Uterus (tissue), 3 donors: ENCODE measurements at regions not wholly inside any gene's neighbourhood (a gene's known extent, or its start where the extent isn't known, plus 50 kb on each side); places are given as distances from the start of the nearest gene placed in this dataset.
"Not testable (repeated sequence)": the region's sequence is repeated elsewhere in the genome, so short reads cannot be mapped to it uniquely, and the experiment has no call there.

Experiments used
- DNase-seq, 2 donors: peaks; one replicate each; pipeline ENCODE4 v3.0.0-alpha.2; 2019 to 2020
- H3K27ac ChIP-seq, 2 donors: fragments of 200-600 bp; sonication (generic); 1 replicate in 1 of 2; 2 replicates in 1 of 2; pipeline ENCODE4 v1.5.1; 2016 to 2018
- H3K27me3 ChIP-seq, 2 donors: fragments of 200-600 bp; sonication (generic); one replicate each; pipeline ENCODE4 v1.5.1; 2018 to 2019; ENCODE audit warnings: control low read depth in 1 of 2
- H3K36me3 ChIP-seq, 2 donors: fragments of 200-600 bp; sonication (generic); one replicate each; pipeline ENCODE4 v1.5.1; 2019; ENCODE audit warnings: control low read depth in 1 of 2
- H3K4me1 ChIP-seq, 2 donors: fragments of 200-600 bp; sonication (generic); one replicate each; pipeline ENCODE4 v1.5.1; 2018 to 2019; ENCODE audit warnings: control low read depth in 1 of 2
- H3K4me3 ChIP-seq, 2 donors: fragments of 200-600 bp; sonication (generic); 1 replicate in 1 of 2; 2 replicates in 1 of 2; pipeline ENCODE4 v1.5.1; 2018 to 2019; ENCODE audit warnings: mild to moderate bottlenecking in 1 of 2
- H3K9me3 ChIP-seq, 2 donors: fragments of 200-600 bp; sonication (generic); one replicate each; pipeline ENCODE4 v1.5.1; 2019; ENCODE audit warnings: control low read depth in 1 of 2
- POLR2A ChIP-seq, 2 donors: fragments of 450-650 bp; IDR thresholded peaks; one replicate each; pipeline ENCODE4 v1.6.1; 2016; ENCODE audit warnings: antibody characterized with exemption in 2 of 2, mild to moderate bottlenecking in 1 of 2, moderate library complexity in 1 of 2
- intact Hi-C: fragments of 100-400 bp; cut with DNase I; formaldehyde crosslinking; loops from one replicate; pipeline ENCODE4 v1.15.1; 2023; ENCODE audit warnings: low total_unique reads
- TF ChIP-seq, protein P1 (sequence below), 4 experiments: fragments of 200-600 bp in 2 of 4; fragments of 450-650 bp in 2 of 4; sonication (generic) in 2 of 4; IDR thresholded peaks; one replicate each; pipeline ENCODE4 v1.5.1; 2016 to 2019; ENCODE audit warnings: antibody characterized with exemption in 4 of 4, mild to moderate bottlenecking in 2 of 4, moderate library complexity in 1 of 4
- donor health status: DM: yes; HTN: yes; CAD: no.

- no peak for TF ChIP-seq POLR2A (IDR thresholded peaks at IDR 0.05)
- TF ChIP-seq, protein P1, sequence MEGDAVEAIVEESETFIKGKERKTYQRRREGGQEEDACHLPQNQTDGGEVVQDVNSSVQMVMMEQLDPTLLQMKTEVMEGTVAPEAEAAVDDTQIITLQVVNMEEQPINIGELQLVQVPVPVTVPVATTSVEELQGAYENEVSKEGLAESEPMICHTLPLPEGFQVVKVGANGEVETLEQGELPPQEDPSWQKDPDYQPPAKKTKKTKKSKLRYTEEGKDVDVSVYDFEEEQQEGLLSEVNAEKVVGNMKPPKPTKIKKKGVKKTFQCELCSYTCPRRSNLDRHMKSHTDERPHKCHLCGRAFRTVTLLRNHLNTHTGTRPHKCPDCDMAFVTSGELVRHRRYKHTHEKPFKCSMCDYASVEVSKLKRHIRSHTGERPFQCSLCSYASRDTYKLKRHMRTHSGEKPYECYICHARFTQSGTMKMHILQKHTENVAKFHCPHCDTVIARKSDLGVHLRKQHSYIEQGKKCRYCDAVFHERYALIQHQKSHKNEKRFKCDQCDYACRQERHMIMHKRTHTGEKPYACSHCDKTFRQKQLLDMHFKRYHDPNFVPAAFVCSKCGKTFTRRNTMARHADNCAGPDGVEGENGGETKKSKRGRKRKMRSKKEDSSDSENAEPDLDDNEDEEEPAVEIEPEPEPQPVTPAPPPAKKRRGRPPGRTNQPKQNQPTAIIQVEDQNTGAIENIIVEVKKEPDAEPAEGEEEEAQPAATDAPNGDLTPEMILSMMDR (IDR thresholded peaks at IDR 0.05) = no peak
- Histone ChIP-seq H3K4me3 (no peak overlapping the region), H3K4me1 (no peaks in the 10 kb centered on the region), H3K36me3 (no peaks in the 10 kb centered on the region), H3K27ac (no peak overlapping the region), H3K27me3 (no peaks in the 10 kb centered on the region), H3K9me3 (no peaks in the 10 kb centered on the region)
- DNase-seq = no peak
- intact Hi-C loops = no loop called here
Observed at GRCh38 chr4:28010577-28011240, 1150.1 kb downstream of the STIM2 start.

DNA sequence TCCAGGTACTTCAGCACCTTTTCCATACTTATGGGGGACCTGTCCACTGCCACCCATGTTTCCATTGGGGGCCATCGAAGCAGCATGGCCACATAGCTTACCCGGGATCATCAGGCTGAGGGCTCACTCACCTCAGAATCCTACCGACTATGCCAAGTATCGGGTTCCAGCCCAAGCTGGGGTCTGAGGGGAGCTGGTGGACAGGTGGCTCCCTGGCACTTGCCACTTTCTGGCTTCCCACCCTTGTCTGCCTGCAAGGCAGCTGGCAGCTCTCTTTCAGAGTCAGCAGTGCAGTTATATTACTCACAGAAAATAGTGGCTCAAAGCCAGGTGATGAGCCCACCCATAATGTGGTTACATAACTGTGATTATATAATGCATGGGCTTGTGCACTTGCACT is 1153.8 kb downstream of the STIM2 start:
- no peaks in the 10 kb centered on the region for H3K9me3 ChIP-seq
- intact Hi-C loops = no loop called here
- H3K36me3 ChIP-seq = no peaks in the 10 kb centered on the region
- H3K4me1 ChIP-seq = no peaks in the 10 kb centered on the region
- H3K27ac ChIP-seq = no peak overlapping the region
- DNase-seq = no peak
- H3K27me3 ChIP-seq = no peaks in the 10 kb centered on the region
- TF ChIP-seq POLR2A (IDR thresholded peaks at IDR 0.05) = no peak
- TF ChIP-seq, protein P1 (IDR thresholded peaks at IDR 0.05) = no peak
- H3K4me3 ChIP-seq = no peak overlapping the region

- no peaks in the 10 kb centered on the region for H3K27me3 ChIP-seq
- DNase-seq = no peak
- intact Hi-C loops = no loop called here
- no peaks in the 10 kb centered on the region for H3K9me3 ChIP-seq
- no peaks in the 10 kb centered on the region for H3K4me1 ChIP-seq
- H3K27ac ChIP-seq = no peak overlapping the region
- no peaks in the 10 kb centered on the region for H3K36me3 ChIP-seq
- TF ChIP-seq, protein P1 (IDR thresholded peaks at IDR 0.05) = no peak
- TF ChIP-seq POLR2A (IDR thresholded peaks at IDR 0.05) = no peak
- H3K4me3 ChIP-seq = no peak overlapping the region
Observed at GRCh38 chr4:28015996-28016395, 1155.4 kb downstream of the STIM2 start.

- H3K9me3 ChIP-seq, H3K27me3 ChIP-seq, H3K36me3 ChIP-seq, intact Hi-C loops, DNase-seq, H3K4me3 ChIP-seq, H3K27ac ChIP-seq, H3K4me1 ChIP-seq: not testable (repeated sequence)
Observed at GRCh38 chr4:28038253-28038652, 1177.6 kb downstream of the STIM2 start.

DNA sequence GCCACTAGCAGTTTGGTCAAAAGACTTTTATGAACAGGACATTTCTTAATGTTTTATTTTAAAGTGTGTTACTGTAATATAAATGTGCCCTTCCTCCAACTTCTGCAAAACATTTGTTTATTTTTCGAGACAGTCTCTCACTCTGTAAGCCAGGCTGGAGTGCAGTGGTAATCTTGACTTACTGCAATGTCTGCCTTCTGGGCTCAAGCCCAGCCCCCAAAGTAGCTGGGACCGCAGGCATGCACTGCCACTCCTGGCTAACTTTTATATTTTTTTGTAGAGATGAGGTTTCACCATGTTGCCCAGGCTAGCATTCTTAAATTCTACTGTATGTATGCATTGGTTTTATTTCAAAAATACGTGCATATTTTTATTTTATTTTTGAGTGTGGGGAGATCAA is 1201.9 kb downstream of the STIM2 start:
- no peaks in the 10 kb centered on the region for H3K4me1 ChIP-seq
- H3K36me3 ChIP-seq = no peaks in the 10 kb centered on the region
- no peak overlapping the region for H3K27ac ChIP-seq
- no peak for DNase-seq
- intact Hi-C loops = no loop called here
- TF ChIP-seq, protein P1 (IDR thresholded peaks at IDR 0.05) = no peak
- TF ChIP-seq POLR2A (IDR thresholded peaks at IDR 0.05) = no peak
- no peaks in the 10 kb centered on the region for H3K9me3 ChIP-seq
- no peak overlapping the region for H3K4me3 ChIP-seq
- H3K27me3 ChIP-seq = no peaks in the 10 kb centered on the region
